ENCODE measurements at regions not wholly inside any gene's neighbourhood (a gene's known extent, or its start where the extent isn't known, plus 50 kb on each side); places are given as distances from the start of the nearest gene placed in this dataset.

DNA sequence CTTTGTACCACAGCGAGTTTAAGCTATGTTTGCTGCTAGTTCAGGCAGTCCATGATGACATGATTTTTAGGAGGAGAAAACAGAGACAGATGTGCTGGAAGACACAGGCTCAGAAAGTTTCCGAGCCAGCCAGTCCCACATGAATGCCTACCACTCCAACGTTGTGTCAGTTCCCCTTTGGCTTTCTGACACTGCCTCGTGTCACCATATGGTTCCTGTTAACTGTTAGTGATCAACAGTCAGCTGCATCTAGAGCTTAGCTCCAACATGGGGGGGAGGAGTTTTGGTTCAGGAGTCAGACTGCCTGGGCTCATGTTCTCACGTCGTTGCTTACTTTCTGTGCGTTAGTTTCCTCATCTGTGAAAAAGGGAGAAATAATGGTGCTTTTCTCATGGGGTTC, 343.7 kb downstream of the MID1IP1 start:
- no peaks in the 10 kb centered on the region for H3K9me3 ChIP-seq (ENCODE audit: control insufficient read depth in 4 of 4, low read length in 3 of 4)
- H3K27me3 ChIP-seq (ENCODE audit: control insufficient read depth in 4 of 4, insufficient read depth in 4 of 4, low read length in 3 of 4) = no peaks in the 10 kb centered on the region
- no peaks in the 10 kb centered on the region for H3K36me3 ChIP-seq (ENCODE audit: control insufficient read depth in 4 of 4, insufficient read depth in 3 of 4, low read depth in 1 of 4, low read length in 3 of 4)
- H3K4me3 ChIP-seq (ENCODE audit: low read depth in 1 of 3, low read length in 3 of 3) = no peak overlapping the region
- 71% methylated on average over 7 of the region's 7 CpGs for WGBS
- TF ChIP-seq, protein P1, sequence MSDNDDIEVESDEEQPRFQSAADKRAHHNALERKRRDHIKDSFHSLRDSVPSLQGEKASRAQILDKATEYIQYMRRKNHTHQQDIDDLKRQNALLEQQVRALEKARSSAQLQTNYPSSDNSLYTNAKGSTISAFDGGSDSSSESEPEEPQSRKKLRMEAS (IDR thresholded peaks at IDR 0.05) = no peak
- TF ChIP-seq EGR1 (IDR thresholded peaks at IDR 0.05; ENCODE audit: low read depth in 2 of 2) (no peak), NR2F2 (IDR thresholded peaks at IDR 0.05) (no peak), JUND (IDR thresholded peaks at IDR 0.05) (no peak), TAF1 (conservative IDR thresholded peaks at IDR 0.05) (no peak), HNF4A (conservative IDR thresholded peaks at IDR 0.05) (no peak), RAD21 (IDR thresholded peaks at IDR 0.05) (no peak), SP1 (IDR thresholded peaks at IDR 0.05) (no peak)
- TF ChIP-seq, protein P2, sequence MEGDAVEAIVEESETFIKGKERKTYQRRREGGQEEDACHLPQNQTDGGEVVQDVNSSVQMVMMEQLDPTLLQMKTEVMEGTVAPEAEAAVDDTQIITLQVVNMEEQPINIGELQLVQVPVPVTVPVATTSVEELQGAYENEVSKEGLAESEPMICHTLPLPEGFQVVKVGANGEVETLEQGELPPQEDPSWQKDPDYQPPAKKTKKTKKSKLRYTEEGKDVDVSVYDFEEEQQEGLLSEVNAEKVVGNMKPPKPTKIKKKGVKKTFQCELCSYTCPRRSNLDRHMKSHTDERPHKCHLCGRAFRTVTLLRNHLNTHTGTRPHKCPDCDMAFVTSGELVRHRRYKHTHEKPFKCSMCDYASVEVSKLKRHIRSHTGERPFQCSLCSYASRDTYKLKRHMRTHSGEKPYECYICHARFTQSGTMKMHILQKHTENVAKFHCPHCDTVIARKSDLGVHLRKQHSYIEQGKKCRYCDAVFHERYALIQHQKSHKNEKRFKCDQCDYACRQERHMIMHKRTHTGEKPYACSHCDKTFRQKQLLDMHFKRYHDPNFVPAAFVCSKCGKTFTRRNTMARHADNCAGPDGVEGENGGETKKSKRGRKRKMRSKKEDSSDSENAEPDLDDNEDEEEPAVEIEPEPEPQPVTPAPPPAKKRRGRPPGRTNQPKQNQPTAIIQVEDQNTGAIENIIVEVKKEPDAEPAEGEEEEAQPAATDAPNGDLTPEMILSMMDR (IDR thresholded peaks at IDR 0.05; ENCODE audit: low read depth, low read length, missing input control) = no peak
- TF ChIP-seq, protein P3, sequence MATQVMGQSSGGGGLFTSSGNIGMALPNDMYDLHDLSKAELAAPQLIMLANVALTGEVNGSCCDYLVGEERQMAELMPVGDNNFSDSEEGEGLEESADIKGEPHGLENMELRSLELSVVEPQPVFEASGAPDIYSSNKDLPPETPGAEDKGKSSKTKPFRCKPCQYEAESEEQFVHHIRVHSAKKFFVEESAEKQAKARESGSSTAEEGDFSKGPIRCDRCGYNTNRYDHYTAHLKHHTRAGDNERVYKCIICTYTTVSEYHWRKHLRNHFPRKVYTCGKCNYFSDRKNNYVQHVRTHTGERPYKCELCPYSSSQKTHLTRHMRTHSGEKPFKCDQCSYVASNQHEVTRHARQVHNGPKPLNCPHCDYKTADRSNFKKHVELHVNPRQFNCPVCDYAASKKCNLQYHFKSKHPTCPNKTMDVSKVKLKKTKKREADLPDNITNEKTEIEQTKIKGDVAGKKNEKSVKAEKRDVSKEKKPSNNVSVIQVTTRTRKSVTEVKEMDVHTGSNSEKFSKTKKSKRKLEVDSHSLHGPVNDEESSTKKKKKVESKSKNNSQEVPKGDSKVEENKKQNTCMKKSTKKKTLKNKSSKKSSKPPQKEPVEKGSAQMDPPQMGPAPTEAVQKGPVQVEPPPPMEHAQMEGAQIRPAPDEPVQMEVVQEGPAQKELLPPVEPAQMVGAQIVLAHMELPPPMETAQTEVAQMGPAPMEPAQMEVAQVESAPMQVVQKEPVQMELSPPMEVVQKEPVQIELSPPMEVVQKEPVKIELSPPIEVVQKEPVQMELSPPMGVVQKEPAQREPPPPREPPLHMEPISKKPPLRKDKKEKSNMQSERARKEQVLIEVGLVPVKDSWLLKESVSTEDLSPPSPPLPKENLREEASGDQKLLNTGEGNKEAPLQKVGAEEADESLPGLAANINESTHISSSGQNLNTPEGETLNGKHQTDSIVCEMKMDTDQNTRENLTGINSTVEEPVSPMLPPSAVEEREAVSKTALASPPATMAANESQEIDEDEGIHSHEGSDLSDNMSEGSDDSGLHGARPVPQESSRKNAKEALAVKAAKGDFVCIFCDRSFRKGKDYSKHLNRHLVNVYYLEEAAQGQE (IDR thresholded peaks at IDR 0.05) = no peak
- no peak overlapping the region for H3K27ac ChIP-seq (ENCODE audit: low read depth in 1 of 2, low read length in 2 of 2)
- no peak overlapping the region for H3K9ac ChIP-seq (ENCODE audit: low read depth in 1 of 2, low read length in 2 of 2)
- peaks cover 0 to 3% (median 0%) of the 10 kb centered on the region in 4 donors for H3K4me1 ChIP-seq (ENCODE audit: control insufficient read depth in 4 of 4, insufficient read depth in 4 of 4, low read length in 3 of 4)
- no peak for DNase-seq (ENCODE audit: low spot score)

DNA sequence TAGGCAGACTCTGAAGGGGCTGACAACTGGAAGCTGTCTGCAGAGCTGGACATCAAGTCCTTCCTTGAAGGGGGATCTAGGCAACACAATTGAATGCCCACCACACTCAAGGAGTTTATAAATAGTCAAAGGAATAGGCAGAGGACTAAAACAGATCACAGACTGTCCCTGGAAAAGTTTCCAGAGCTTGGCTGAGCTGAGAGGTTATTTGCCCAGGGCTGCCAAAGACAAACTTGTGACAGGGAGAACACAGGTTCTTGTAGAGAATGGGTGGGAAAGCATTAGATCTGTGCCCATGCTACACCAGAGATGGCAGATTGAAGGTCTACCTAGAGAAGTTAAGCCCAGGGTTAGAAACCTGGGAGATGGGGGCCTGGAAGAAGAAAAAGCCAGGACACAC, 344.6 kb downstream of the MID1IP1 start:
- Histone ChIP-seq H3K27me3 (ENCODE audit: control insufficient read depth in 4 of 4, insufficient read depth in 4 of 4, low read length in 3 of 4) (no peaks in the 10 kb centered on the region), H3K27ac (ENCODE audit: low read depth in 1 of 2, low read length in 2 of 2) (no peak overlapping the region), H3K4me1 (ENCODE audit: control insufficient read depth in 4 of 4, insufficient read depth in 4 of 4, low read length in 3 of 4) (peaks cover 0 to 3% (median 0%) of the 10 kb centered on the region in 4 donors), H3K4me3 (ENCODE audit: low read depth in 1 of 3, low read length in 3 of 3) (no peak overlapping the region), H3K9ac (ENCODE audit: low read depth in 1 of 2, low read length in 2 of 2) (no peak overlapping the region), H3K9me3 (ENCODE audit: control insufficient read depth in 4 of 4, low read length in 3 of 4) (no peaks in the 10 kb centered on the region), H3K36me3 (ENCODE audit: control insufficient read depth in 4 of 4, insufficient read depth in 3 of 4, low read depth in 1 of 4, low read length in 3 of 4) (no peaks in the 10 kb centered on the region)
- TF ChIP-seq TAF1 (conservative IDR thresholded peaks at IDR 0.05) (no peak), GABPA (IDR thresholded peaks at IDR 0.05 in 1 of 2, conservative IDR thresholded peaks at IDR 0.05 in 1 of 2) (no peak), RAD21 (IDR thresholded peaks at IDR 0.05) (no peak), YY1 (IDR thresholded peaks at IDR 0.05) (no peak), FOXA2 (IDR thresholded peaks at IDR 0.05) (no peak), SP1 (IDR thresholded peaks at IDR 0.05) (no peak), NR2F2 (IDR thresholded peaks at IDR 0.05) (no peak), JUND (IDR thresholded peaks at IDR 0.05) (no peak), HNF4A (conservative IDR thresholded peaks at IDR 0.05) (no peak), EGR1 (IDR thresholded peaks at IDR 0.05; ENCODE audit: low read depth in 2 of 2) (no peak)
- TF ChIP-seq, protein P1 (IDR thresholded peaks at IDR 0.05) = no peak
- TF ChIP-seq, protein P3 (IDR thresholded peaks at IDR 0.05) = no peak
- TF ChIP-seq, protein P4, sequence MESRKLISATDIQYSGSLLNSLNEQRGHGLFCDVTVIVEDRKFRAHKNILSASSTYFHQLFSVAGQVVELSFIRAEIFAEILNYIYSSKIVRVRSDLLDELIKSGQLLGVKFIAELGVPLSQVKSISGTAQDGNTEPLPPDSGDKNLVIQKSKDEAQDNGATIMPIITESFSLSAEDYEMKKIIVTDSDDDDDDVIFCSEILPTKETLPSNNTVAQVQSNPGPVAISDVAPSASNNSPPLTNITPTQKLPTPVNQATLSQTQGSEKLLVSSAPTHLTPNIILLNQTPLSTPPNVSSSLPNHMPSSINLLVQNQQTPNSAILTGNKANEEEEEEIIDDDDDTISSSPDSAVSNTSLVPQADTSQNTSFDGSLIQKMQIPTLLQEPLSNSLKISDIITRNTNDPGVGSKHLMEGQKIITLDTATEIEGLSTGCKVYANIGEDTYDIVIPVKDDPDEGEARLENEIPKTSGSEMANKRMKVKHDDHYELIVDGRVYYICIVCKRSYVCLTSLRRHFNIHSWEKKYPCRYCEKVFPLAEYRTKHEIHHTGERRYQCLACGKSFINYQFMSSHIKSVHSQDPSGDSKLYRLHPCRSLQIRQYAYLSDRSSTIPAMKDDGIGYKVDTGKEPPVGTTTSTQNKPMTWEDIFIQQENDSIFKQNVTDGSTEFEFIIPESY (IDR thresholded peaks at IDR 0.05) = no peak
- DNase-seq (ENCODE audit: low spot score) = no peak
